Ovary (tissue), 7 donors: ENCODE measurements at regions not wholly inside any gene's neighbourhood (a gene's known extent, or its start where the extent isn't known, plus 50 kb on each side); places are given as distances from the start of the nearest gene placed in this dataset.

Source experiments
- DNase-seq, 5 donors: peaks; one replicate each; pipeline ENCODE4 v3.0.0-alpha.2; 2019 to 2020
- H3K27ac ChIP-seq, 2 donors: fragments of 200-600 bp; one replicate each; pipeline versions ENCODE4 v1.5.1 to v1.8.0; 2019 to 2022
- H3K27me3 ChIP-seq: fragments of 200-600 bp; one replicate; pipeline ENCODE4 v1.8.0; 2022
- H3K36me3 ChIP-seq: fragments of 200-600 bp; sonication (generic); one replicate; pipeline ENCODE4 v1.5.1; 2019
- H3K4me1 ChIP-seq: one replicate; pipeline ENCODE4 v1.8.1; 2013; ENCODE audit warnings: mild to moderate bottlenecking, moderate library complexity; ENCODE audit not compliant: insufficient read depth
- H3K4me3 ChIP-seq: fragments of 200-600 bp; sonication (generic); one replicate; pipeline ENCODE4 v1.5.1; 2017
- H3K9me3 ChIP-seq, 2 donors: fragments of 200-600 bp in 1 of 2; sonication (generic) in 1 of 2; one replicate each; pipeline versions ENCODE4 v1.5.1 to v1.8.1; 2013 to 2019; ENCODE audit warnings: mild to moderate bottlenecking in 1 of 2, moderate library complexity in 1 of 2
- EP300 ChIP-seq: sonication (generic); formaldehyde crosslinking; IDR thresholded peaks from one replicate; pipeline ENCODE4 v1.6.1; 2017; ENCODE audit warnings: antibody characterized with exemption
- POLR2A ChIP-seq: fragments of 450-650 bp; IDR thresholded peaks from one replicate; pipeline ENCODE4 v1.6.1; 2017; ENCODE audit warnings: antibody characterized with exemption, mild to moderate bottlenecking, moderate library complexity
- WGBS, 3 donors: extraction: QIAGEN DNeasy Blood & Tissue Kit in 1 of 3; methylation state at CpG; one replicate each; pipeline versions ENCODE4 v1.1.5 to v1.1.7; 2013 to 2017; 5-methylcytosine and 5-hydroxymethylcytosine counted together
- intact Hi-C, 4 donors: fragments of 100-400 bp; cut with DNase I; formaldehyde crosslinking; loops; one replicate each; pipeline versions ENCODE4 v1.11.0 to v1.15.1; 2022 to 2023
- TF ChIP-seq, protein P1 (sequence below), 3 donors: fragments of 450-650 bp in 2 of 3; fragments of 200-600 bp in 1 of 3; IDR thresholded peaks; one replicate each; pipeline versions ENCODE4 v1.5.1 to v1.8.0; 2016 to 2022; ENCODE audit warnings: antibody characterized with exemption in 3 of 3, mild to moderate bottlenecking in 1 of 3
- donor health status: DM: no; HTN: no; CAD: no; lungs with moderate emphysema.
- donor health status: DM: no; HTN: no; CAD: no.
- donor health status: Bipolar disorder and iron deficiency.
- donor health status: DM: no; HTN: no; CAD: no.
- donor health status: DM: yes; HTN: yes; CAD: no.

DNA sequence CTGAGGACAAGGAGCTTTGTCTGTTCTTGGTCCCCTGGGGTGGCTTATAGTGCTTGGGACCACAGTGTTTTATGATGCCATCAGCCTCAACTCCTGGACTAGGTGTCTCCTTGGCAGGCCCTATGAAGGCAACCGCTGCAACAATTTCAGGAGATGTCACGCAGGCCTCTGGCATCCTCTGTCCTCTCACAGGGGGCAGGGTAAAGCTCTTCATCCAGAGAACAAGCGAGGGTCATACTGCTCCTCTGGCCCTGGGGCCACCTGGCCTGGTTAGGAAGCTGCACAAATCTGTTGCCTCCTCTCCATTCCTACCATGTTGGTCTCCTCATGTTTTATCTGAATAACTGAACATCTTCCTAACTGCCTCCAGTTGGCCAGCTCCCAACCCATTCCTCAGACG is 148.9 kb upstream of the SPEF2 start:
- H3K4me1 ChIP-seq = no peaks in the 10 kb centered on the region
- H3K9me3 ChIP-seq = no peaks in the 10 kb centered on the region
- WGBS, 3 donors = 78 to 83% (median 81%) methylated on average over 4 of the region's 4 CpGs
- no peaks in the 10 kb centered on the region for H3K36me3 ChIP-seq
- no peak for DNase-seq
- no peak overlapping the region for H3K4me3 ChIP-seq
- intact Hi-C loops = no loop called here
- H3K27ac ChIP-seq = no peak overlapping the region
- H3K27me3 ChIP-seq = no peaks in the 10 kb centered on the region
- TF ChIP-seq, protein P1, sequence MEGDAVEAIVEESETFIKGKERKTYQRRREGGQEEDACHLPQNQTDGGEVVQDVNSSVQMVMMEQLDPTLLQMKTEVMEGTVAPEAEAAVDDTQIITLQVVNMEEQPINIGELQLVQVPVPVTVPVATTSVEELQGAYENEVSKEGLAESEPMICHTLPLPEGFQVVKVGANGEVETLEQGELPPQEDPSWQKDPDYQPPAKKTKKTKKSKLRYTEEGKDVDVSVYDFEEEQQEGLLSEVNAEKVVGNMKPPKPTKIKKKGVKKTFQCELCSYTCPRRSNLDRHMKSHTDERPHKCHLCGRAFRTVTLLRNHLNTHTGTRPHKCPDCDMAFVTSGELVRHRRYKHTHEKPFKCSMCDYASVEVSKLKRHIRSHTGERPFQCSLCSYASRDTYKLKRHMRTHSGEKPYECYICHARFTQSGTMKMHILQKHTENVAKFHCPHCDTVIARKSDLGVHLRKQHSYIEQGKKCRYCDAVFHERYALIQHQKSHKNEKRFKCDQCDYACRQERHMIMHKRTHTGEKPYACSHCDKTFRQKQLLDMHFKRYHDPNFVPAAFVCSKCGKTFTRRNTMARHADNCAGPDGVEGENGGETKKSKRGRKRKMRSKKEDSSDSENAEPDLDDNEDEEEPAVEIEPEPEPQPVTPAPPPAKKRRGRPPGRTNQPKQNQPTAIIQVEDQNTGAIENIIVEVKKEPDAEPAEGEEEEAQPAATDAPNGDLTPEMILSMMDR (IDR thresholded peaks at IDR 0.05) = no peak
- TF ChIP-seq EP300 (no peak), POLR2A (no peak)

DNA sequence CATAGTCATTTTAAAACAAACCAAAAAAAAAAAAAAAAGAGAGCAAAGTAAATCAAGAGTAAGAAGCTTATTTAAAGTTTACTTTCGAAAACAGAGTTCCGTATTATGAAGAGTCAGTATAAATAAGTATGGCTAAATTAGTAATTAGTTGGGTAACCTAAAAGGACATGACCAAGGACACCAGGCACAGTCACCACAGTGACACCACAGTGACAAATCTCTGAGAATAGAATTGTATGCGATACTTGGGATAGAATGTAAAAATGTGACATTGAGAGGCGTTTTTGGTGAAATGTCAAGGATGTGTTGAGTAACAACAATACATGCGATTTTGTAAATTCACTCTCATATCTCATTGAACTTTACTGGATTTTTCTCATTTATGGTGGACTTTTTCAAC is 150.9 kb upstream of the SPEF2 start:
- intact Hi-C loops = no loop called here
- 84 to 96% (median 91%) methylated on average over 5 of the region's 5 CpGs for WGBS, 3 donors
- no peaks in the 10 kb centered on the region for H3K9me3 ChIP-seq

DNA sequence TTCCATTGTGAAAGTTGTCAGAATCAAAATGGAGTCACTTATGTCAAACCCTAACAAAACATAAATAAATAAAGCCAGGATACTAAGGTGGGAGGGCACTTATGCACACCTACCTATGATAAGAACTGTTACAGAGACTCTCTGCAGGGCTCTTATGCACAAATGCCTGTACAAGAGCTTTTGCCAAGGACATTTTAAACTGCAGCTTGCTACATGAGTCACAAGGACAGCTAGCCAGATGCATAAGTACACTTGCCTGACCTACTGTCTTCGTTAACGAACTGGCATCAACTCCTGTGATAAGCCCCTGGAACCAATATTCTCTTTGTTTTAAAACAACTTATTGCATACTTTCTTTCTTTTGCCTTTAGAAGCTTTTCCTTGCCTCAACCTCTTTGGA is 152.9 kb upstream of the SPEF2 start:
- Histone ChIP-seq H3K36me3 (no peaks in the 10 kb centered on the region), H3K27ac (no peak overlapping the region), H3K4me3 (no peak overlapping the region), H3K4me1 (no peaks in the 10 kb centered on the region), H3K27me3 (no peaks in the 10 kb centered on the region), H3K9me3 (no peaks in the 10 kb centered on the region)
- DNase-seq = no peak
- no peak for TF ChIP-seq POLR2A
- TF ChIP-seq, protein P1 (IDR thresholded peaks at IDR 0.05) = no peak
- no peak for TF ChIP-seq EP300
- intact Hi-C loops = no loop called here
- WGBS, 3 donors = 49 to 62% (median 56%) methylated on average over 2 of the region's 2 CpGs

More for the DNA sequence above, 150.9 kb upstream of the SPEF2 start:
- H3K4me1 ChIP-seq = no peaks in the 10 kb centered on the region
- H3K27me3 ChIP-seq = no peaks in the 10 kb centered on the region
- H3K36me3 ChIP-seq = no peaks in the 10 kb centered on the region
- no peak overlapping the region for H3K4me3 ChIP-seq
- H3K27ac ChIP-seq = no peak overlapping the region
- DNase-seq = no peak
- TF ChIP-seq EP300 = no peak

DNA sequence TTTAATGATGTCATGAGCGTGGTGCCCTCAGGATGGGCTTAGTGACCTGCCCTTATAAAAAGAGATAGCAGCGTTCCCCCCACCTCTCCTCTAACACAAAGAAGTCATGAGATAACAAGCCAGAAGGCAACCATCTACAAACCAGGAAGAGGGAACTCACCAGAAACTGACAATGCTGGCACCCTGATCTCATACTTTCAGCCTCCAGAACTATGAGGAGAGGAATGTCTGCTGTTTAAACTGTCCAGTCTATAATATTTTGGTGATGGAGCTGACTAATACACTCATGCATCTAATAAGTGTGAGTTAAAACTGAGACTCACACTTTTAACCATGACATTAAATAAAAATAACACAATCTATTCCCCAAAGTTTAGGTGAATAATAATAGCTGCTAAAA is 156.1 kb upstream of the SPEF2 start:
- DNase-seq = no peak
- 59 to 72% (median 68%) methylated on average over 2 of the region's 2 CpGs for WGBS, 3 donors
- H3K27me3 ChIP-seq = no peaks in the 10 kb centered on the region
- intact Hi-C loops = no loop called here
- TF ChIP-seq EP300 (no peak), POLR2A (no peak)
- TF ChIP-seq, protein P1 (IDR thresholded peaks at IDR 0.05) = no peak
- H3K4me3 ChIP-seq = no peak overlapping the region
- no peaks in the 10 kb centered on the region for H3K36me3 ChIP-seq
- H3K4me1 ChIP-seq = no peaks in the 10 kb centered on the region
- H3K9me3 ChIP-seq = no peaks in the 10 kb centered on the region
- H3K27ac ChIP-seq = no peak overlapping the region

DNA sequence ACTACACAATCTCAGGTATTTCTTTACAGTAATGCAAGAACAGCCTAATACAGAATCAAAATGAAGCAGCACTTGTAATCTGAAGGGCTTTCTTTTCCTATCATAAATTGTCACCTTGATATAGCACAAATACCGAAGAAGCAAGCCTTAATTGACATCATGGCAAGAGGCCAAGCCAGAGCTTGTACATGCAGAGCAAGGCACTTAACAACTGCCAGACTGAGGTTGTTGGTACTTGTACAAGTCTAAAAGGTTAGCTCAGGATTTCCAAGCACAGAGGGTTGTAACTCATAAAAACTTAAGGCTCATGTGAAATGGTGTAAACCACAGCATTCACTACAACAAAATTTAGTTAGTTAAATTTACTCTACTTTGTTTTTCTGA is 158.8 kb upstream of the SPEF2 start:
- WGBS, 3 donors = 24 to 29% (median 25%) methylated on average over 1 of the region's 1 CpG
- H3K36me3 ChIP-seq = no peaks in the 10 kb centered on the region
- intact Hi-C loops = no loop called here
- H3K4me1 ChIP-seq = no peaks in the 10 kb centered on the region
- H3K4me3 ChIP-seq = no peak overlapping the region
- no peak overlapping the region for H3K27ac ChIP-seq
- TF ChIP-seq, protein P1 (IDR thresholded peaks at IDR 0.05) = no peak
- no peak for TF ChIP-seq POLR2A
- H3K27me3 ChIP-seq = no peaks in the 10 kb centered on the region
- no peak for DNase-seq
- H3K9me3 ChIP-seq = no peaks in the 10 kb centered on the region
